ENCODE measurements at regions not wholly inside any gene's neighbourhood (a gene's known extent, or its start where the extent isn't known, plus 50 kb on each side); places are given as distances from the start of the nearest gene placed in this dataset.
A peak's percentile ranks its signal among the peaks of the same experiment; 100 is the strongest.

GRCh38 chr3:99323940-99324339 is 314.5 kb upstream of the COL8A1 start:
- CTCF ChIA-PET: no interaction called here
- no peak for TF ChIP-seq CTCF (IDR thresholded peaks at IDR 0.05; ENCODE audit: insufficient read depth, low read length, missing control alignments)
- no peak overlapping the region for H3K4me3 ChIP-seq (ENCODE audit: low read depth, low read length)
- no peak for DNase-seq (ENCODE audit: low read depth, low spot score)
- POLR2A ChIA-PET: no interaction called here

- POLR2A ChIA-PET: no interaction called here
- H3K4me3 ChIP-seq (ENCODE audit: low read depth, low read length): no peak overlapping the region
- no peak for TF ChIP-seq CTCF (IDR thresholded peaks at IDR 0.05; ENCODE audit: insufficient read depth, low read length, missing control alignments)
- CTCF ChIA-PET: interaction anchor here (1.1 kb wide), 1 partner anchor 149 kb away, joined by 3 read pairs; no protein-coding TSS in a partner anchor
- DNase-seq (ENCODE audit: low read depth, low spot score): no peak
Observed at GRCh38 chr3:99322551-99322950, 315.8 kb upstream of the COL8A1 start.

GRCh38 chr3:99321261-99321660 is 317.1 kb upstream of the COL8A1 start:
- no peak overlapping the region for H3K4me3 ChIP-seq (ENCODE audit: low read depth, low read length)
- ChIA-PET POLR2A (no interaction called here), CTCF (no interaction called here)
- no peak for TF ChIP-seq CTCF (IDR thresholded peaks at IDR 0.05; ENCODE audit: insufficient read depth, low read length, missing control alignments)
- DNase-seq (ENCODE audit: low read depth, low spot score): no peak

- no peak overlapping the region for H3K4me3 ChIP-seq (ENCODE audit: low read depth, low read length)
- CTCF ChIA-PET: no interaction called here
- no peak for TF ChIP-seq CTCF (IDR thresholded peaks at IDR 0.05; ENCODE audit: insufficient read depth, low read length, missing control alignments)
- peak; percentile 71 for DNase-seq (ENCODE audit: low read depth, low spot score)
- POLR2A ChIA-PET: interaction anchor here (1.2 kb wide), 1 partner anchor 318 kb away, joined by 3 read pairs; the partner anchor contains the start of gene COL8A1
Observed at GRCh38 chr3:99319961-99320360, 318.4 kb upstream of the COL8A1 start.

- ChIA-PET POLR2A (no interaction called here), CTCF (no interaction called here)
- no peak overlapping the region for H3K4me3 ChIP-seq (ENCODE audit: low read depth, low read length)
- no peak for TF ChIP-seq CTCF (IDR thresholded peaks at IDR 0.05; ENCODE audit: insufficient read depth, low read length, missing control alignments)
- no peak for DNase-seq (ENCODE audit: low read depth, low spot score)
Observed at GRCh38 chr3:99319450-99319849, 318.9 kb upstream of the COL8A1 start.

- DNase-seq (ENCODE audit: low read depth, low spot score): no peak
- no peak for TF ChIP-seq CTCF (IDR thresholded peaks at IDR 0.05; ENCODE audit: insufficient read depth, low read length, missing control alignments)
- no peak overlapping the region for H3K4me3 ChIP-seq (ENCODE audit: low read depth, low read length)
- POLR2A ChIA-PET: no interaction called here
- CTCF ChIA-PET: interaction anchor here (0.7 to 1.8 kb wide), 2 partner anchors 18 to 144 kb away, joined by 3 to 7 read pairs; no protein-coding TSS in a partner anchor
Observed at GRCh38 chr3:99317201-99317600, 321.2 kb upstream of the COL8A1 start.

Data from AG04449 (cell line).